ENCODE measurements at regions not wholly inside any gene's neighbourhood (a gene's known extent, or its start where the extent isn't known, plus 50 kb on each side); places are given as distances from the start of the nearest gene placed in this dataset.

DNA sequence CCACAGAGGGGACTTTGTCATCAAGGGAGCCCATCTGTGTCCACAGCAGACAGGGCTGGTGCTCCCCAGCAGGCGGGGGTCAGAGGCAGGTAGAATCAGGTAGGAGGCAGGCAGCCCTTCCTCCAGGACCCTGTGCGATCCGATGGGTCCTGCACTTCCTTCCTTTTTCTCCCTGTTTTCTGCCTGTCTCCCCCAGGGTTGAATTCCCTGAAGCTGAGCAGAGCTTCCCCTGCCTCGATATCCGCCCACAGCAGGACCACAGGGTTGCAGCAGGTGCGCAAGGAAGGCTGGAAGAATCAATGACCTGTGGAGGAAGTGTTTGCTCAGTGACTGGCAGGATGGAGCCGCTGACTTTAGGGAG is 69.2 kb downstream of the MRPL36 start:
- 48% methylated on average over 7 of the region's 7 CpGs for WGBS (ENCODE audit: insufficient coverage, insufficient replicate concordance, low lambda C conversion rate, missing lambda C conversion rate)
- intact Hi-C loops (cut with micrococcal nuclease; ENCODE audit: unreplicated experiment) (loop anchor here (10.0 kb wide), 1 partner anchor 74 kb away; the partner anchor contains the start of gene NDUFS6), in situ Hi-C loops (cut with MboI) (no loop called here)
- Histone ChIP-seq H3K79me2 (ENCODE audit: control insufficient read depth, insufficient read depth, low read length) (no peaks in the 10 kb centered on the region), H2AFZ (ENCODE audit: control insufficient read depth, low read depth, low read length) (no peak overlapping the region), H3K9me3 (replicated peaks; ENCODE audit: control insufficient read depth, insufficient read depth, low read length) (no peaks in the 10 kb centered on the region), H3K36me3 (ENCODE audit: control insufficient read depth in 2 of 2, insufficient read depth in 2 of 2, low read length in 1 of 2) (no peaks in the 10 kb centered on the region), H4K20me1 (ENCODE audit: control insufficient read depth, insufficient read depth) (no peaks in the 10 kb centered on the region), H3K27ac (ENCODE audit: control insufficient read depth, insufficient read depth) (no peak overlapping the region), H3K4me2 (ENCODE audit: control insufficient read depth, insufficient read depth) (no peak overlapping the region), H3K4me3 (no peak overlapping the region), H3K27me3 (replicated peaks in 1 of 2; ENCODE audit: control insufficient read depth in 2 of 2, insufficient read depth in 2 of 2, low read length in 1 of 2) (peaks cover 0 to 3% of the 10 kb centered on the region in 2 experiments; a peak in 2 of 4 replicates), H3K9ac (ENCODE audit: control insufficient read depth, insufficient read depth, low read length) (no peak overlapping the region), H3K4me1 (ENCODE audit: control insufficient read depth, insufficient read depth, low read length) (no peaks in the 10 kb centered on the region)
- no TSS peak for BruUV-seq (replicated peaks)
- POLR2A ChIA-PET, result no interaction called here
- SMC1A ChIA-PET (ENCODE audit: uncharacterized antibody, unreplicated experiment), result no interaction called here
- CTCF ChIA-PET, result no interaction called here
- RAD21 ChIA-PET (ENCODE audit: unreplicated experiment), result no interaction called here
- TF ChIP-seq BRCA1 (IDR thresholded peaks at IDR 0.05; ENCODE audit: low read depth, low read length) (no peak), ZNF274 (IDR thresholded peaks at IDR 0.05; ENCODE audit: insufficient read depth, insufficient read length) (no peak), MTA3 (IDR thresholded peaks at IDR 0.05; ENCODE audit: borderline replicate concordance, low read length) (no peak), IKZF2 (IDR thresholded peaks at IDR 0.05) (no peak), NFYA (IDR thresholded peaks at IDR 0.05; ENCODE audit: borderline replicate concordance, low read depth, low read length) (no peak), NRF1 (conservative IDR thresholded peaks at IDR 0.05; ENCODE audit: low read depth, low read length) (no peak), TAF1 (IDR thresholded peaks at IDR 0.05; ENCODE audit: borderline replicate concordance, low read depth, low read length) (no peak), NFYB (IDR thresholded peaks at IDR 0.05; ENCODE audit: insufficient read depth, low read depth, low read length) (no peak), EZH2 (IDR thresholded peaks at IDR 0.05; ENCODE audit: borderline replicate concordance, control insufficient read depth, low read depth, low read length) (no peak), MEF2B (IDR thresholded peaks at IDR 0.05; ENCODE audit: partially characterized antibody, poor library complexity, severe bottlenecking) (no peak), CEBPB (IDR thresholded peaks at IDR 0.05; ENCODE audit: borderline replicate concordance in 1 of 2, low read depth in 2 of 2, low read length in 2 of 2) (no peak), HDAC6 (IDR thresholded peaks at IDR 0.05; ENCODE audit: unreplicated experiment) (no peak), ZZZ3 (IDR thresholded peaks at IDR 0.05; ENCODE audit: control insufficient read depth, insufficient read length, low read depth) (no peak), WRNIP1 (IDR thresholded peaks at IDR 0.05; ENCODE audit: borderline replicate concordance, low read depth, low read length) (no peak), STAT1 (conservative IDR thresholded peaks at IDR 0.05) (no peak)
- TF ChIP-seq, protein P1, sequence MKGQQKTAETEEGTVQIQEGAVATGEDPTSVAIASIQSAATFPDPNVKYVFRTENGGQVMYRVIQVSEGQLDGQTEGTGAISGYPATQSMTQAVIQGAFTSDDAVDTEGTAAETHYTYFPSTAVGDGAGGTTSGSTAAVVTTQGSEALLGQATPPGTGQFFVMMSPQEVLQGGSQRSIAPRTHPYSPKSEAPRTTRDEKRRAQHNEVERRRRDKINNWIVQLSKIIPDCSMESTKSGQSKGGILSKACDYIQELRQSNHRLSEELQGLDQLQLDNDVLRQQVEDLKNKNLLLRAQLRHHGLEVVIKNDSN (IDR thresholded peaks at IDR 0.05; ENCODE audit: borderline replicate concordance, extremely low read length, insufficient read depth, low read depth, low read length), result no peak
- TF ChIP-seq, protein P2, sequence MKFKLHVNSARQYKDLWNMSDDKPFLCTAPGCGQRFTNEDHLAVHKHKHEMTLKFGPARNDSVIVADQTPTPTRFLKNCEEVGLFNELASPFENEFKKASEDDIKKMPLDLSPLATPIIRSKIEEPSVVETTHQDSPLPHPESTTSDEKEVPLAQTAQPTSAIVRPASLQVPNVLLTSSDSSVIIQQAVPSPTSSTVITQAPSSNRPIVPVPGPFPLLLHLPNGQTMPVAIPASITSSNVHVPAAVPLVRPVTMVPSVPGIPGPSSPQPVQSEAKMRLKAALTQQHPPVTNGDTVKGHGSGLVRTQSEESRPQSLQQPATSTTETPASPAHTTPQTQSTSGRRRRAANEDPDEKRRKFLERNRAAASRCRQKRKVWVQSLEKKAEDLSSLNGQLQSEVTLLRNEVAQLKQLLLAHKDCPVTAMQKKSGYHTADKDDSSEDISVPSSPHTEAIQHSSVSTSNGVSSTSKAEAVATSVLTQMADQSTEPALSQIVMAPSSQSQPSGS (IDR thresholded peaks at IDR 0.05; ENCODE audit: low read length), result no peak
- TF ChIP-seq, protein P3, sequence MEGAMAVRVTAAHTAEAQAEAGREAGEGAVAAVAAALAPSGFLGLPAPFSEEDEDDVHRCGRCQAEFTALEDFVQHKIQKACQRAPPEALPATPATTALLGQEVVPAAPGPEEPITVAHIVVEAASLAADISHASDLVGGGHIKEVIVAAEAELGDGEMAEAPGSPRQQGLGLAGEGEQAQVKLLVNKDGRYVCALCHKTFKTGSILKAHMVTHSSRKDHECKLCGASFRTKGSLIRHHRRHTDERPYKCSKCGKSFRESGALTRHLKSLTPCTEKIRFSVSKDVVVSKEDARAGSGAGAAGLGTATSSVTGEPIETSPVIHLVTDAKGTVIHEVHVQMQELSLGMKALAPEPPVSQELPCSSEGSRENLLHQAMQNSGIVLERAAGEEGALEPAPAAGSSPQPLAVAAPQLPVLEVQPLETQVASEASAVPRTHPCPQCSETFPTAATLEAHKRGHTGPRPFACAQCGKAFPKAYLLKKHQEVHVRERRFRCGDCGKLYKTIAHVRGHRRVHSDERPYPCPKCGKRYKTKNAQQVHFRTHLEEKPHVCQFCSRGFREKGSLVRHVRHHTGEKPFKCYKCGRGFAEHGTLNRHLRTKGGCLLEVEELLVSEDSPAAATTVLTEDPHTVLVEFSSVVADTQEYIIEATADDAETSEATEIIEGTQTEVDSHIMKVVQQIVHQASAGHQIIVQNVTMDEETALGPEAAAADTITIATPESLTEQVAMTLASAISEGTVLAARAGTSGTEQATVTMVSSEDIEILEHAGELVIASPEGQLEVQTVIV (IDR thresholded peaks at IDR 0.05; ENCODE audit: borderline replicate concordance, partially characterized antibody), result no peak
- TF ChIP-seq, protein P4, sequence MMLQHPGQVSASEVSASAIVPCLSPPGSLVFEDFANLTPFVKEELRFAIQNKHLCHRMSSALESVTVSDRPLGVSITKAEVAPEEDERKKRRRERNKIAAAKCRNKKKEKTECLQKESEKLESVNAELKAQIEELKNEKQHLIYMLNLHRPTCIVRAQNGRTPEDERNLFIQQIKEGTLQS (IDR thresholded peaks at IDR 0.05; ENCODE audit: borderline replicate concordance, extremely low read depth, low read depth, low read length), result no peak
- ATAC-seq (no peak), FAIRE-seq (no peak), DNase-seq (ENCODE audit: low read depth, low spot score) (no peak)

All from GM12878 (cell line).